ENCODE measurements at regions not wholly inside any gene's neighbourhood (a gene's known extent, or its start where the extent isn't known, plus 50 kb on each side); places are given as distances from the start of the nearest gene placed in this dataset.
"Not testable (repeated sequence)": the region's sequence is repeated elsewhere in the genome, so short reads cannot be mapped to it uniquely, and the experiment has no call there.

DNA sequence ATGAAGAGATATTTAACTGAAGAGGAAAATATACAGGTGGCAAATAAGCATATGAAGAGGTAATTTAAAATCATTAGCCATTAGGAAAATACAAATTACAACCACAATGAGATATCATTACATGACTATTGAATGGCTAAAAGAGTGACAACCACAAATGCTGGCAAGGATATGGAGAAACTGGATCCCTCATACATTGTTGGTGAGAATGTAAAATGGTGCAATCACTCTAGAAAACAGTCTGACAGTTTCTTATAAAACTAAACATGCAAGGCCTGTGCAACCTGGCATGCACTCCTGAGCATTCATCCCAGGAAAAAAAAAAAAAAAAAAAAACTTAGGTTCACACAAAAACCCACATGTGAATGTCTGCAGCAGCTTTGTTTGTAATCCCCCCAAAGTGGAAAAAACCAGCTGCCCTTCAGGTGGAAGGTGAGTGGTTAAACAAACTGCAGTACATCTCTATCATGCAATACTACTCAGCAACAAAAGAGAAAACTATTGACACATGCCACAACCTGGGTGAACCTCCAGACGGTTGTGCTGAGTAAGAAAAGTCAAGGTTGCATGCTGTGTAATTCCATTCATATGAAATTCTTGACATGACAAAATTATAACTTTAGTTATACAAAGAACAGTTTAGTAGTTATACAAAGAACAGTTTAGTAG lies 189.2 kb upstream of the IRF2BP2 start:
- DNase-seq (ENCODE audit: low read depth), result not testable (repeated sequence)

DNA sequence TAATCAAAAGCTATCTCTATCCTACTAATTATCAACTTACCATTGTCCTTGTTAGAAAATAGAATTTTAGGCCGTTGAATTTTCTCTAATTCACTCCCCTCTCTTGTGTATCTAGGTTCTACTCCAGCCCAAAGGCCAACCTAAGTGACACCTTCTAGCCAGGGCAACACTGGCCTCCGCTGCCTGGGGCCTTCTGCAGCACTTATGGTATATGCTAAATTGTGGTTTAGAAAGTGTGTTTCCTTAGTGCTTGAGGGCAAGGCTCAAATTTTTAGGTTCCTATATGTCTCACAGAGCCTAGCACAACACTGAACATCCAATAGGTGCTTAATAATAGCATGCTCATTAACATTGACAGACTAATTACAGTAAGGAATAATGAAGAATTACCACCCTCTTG lies 187.2 kb upstream of the IRF2BP2 start:
- not testable (repeated sequence) for DNase-seq (ENCODE audit: low read depth)

DNA sequence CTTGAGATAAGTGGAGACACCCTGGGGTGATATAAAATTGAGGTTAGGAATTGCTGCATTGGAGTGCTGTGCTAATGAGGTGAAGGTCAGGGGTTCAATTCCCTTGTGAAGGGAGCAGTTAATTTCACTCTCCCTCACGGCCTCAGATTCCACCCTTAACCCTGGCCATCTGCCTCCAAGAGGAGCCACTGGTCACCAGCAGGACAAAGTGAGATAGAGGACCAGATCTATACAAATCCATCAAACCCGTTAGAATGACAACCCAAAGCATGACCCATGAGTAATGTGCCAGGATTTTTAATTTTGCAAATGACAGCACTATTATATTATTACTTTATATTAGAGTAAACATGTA lies 186.4 kb upstream of the IRF2BP2 start:
- DNase-seq (ENCODE audit: low read depth), result not testable (repeated sequence)

DNA sequence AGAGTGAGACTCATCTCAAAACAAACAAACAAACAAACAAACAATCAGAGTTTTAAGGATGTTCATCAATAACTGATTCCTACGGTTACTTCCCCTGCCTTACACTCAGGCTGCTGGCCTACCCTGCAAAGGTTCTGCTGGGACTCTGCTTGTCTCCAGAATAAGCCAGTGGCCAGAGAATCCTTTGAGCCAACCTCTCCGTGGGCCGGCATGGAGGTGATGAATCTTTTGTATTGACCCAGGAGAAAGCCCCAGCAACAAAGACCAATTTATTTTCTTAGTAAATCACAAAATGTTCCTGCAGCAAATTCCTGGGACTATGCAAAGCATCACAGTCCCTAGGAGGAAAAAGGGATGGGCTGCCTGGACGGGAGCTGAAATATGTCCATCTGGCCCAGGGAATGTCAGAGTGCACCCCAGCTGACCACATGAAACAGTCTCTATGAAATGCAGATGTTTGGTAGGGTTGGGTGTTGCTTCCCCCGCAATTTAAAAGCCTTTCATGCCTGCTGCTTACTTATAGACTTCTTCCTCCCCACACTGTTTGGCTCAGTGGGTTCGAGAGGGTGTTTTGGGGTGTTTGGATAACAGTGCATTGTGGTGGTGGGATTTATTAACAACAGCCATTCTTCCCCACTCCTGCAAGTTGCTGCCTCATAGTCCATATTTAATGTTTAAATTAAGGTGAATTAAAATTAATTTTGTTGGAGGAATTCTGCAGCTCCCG lies 185.9 kb upstream of the IRF2BP2 start:
- not testable (repeated sequence) for DNase-seq (ENCODE audit: low read depth)

DNA sequence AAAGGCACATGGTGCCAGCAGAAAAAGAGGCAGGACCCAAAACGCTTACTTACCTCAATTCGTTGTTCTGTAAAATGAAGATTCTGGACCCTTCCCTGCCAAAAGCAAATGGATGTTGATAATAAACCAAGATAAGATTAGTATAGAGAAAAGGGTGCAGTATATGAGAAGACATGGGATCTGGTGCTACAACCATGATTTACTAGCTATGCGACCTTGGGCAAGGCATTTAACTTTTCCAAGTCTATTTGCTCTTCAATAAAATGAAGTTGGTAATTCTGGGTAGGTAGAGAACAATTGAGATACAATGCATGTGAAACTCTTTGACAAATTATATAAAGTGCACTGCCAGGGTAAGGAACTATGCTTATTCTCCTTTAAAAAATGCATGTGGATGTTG lies 185.0 kb upstream of the IRF2BP2 start:
- not testable (repeated sequence) for DNase-seq (ENCODE audit: low read depth)

DNA sequence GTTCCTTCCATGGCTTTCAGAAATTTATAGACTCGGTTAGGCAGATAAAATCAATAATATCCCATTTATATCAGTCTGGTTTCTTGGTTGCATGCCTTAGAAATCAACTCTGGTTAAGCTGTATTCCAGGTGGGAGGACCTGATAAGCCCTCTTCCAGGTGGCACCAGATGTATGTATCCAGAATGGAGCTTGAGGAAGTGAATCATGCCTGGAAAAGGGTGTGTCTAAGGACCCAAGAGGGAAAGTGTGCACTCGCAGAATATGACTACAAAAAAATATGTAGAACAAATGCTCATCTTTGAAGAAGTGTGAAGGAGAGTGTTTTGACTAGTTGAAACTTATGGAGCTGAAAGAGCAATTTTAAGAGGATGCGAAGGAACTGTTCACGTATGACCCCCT lies 184.5 kb upstream of the IRF2BP2 start:
- DNase-seq (ENCODE audit: low read depth), result not testable (repeated sequence)

DNA sequence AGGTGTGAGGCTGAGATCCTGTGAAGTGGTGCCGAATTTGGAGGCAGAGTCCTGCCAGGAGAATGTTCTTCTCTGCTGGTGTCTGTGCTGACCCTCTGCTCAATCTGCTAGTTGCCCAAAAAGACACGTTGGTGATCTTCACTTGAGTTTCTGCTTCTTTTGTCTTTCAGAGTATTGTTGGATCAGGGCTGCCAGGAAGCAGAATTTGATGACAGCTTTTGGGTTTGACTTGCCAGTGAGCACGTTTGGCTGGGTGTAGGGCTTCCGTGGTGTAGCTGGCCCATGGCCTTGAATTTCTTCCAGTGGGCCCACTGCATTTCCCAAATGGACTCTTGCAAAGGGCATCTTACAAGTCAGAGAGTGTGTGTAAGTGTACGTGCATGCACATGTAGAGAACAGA lies 183.9 kb upstream of the IRF2BP2 start:
- DNase-seq (ENCODE audit: low read depth), result not testable (repeated sequence)

DNA sequence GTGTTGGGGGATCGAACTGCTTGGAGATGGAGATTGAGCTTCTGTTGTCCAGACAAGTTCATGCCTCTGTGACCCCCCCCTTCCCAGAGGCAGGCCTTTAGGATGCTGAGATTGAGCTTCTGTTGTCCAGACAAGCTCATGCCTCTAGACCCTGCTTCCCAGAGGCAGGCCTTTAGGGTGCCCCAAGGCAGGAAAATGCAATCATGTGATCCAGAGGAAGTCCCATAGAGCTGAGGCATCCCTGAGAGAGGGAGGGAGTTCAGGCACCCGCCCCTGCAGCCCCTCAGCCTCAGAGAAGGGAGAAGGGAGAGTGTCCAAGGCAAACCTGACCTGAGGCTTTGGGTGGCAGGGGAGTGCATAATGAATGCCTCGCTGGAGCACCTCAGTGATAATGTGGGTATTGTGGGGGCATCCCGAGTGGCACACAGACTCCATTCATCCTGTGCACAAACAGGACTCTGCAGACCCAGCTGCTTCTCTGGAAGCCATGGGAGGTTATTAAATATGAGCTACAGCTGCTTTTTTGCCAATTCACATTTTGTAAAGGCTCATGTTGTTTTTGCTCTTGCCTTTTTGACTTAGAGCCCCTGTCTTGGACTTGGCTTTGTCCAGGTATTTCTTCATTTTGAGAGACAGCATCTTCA lies 182.4 kb upstream of the IRF2BP2 start:
- not testable (repeated sequence) for DNase-seq (ENCODE audit: low read depth)

DNA sequence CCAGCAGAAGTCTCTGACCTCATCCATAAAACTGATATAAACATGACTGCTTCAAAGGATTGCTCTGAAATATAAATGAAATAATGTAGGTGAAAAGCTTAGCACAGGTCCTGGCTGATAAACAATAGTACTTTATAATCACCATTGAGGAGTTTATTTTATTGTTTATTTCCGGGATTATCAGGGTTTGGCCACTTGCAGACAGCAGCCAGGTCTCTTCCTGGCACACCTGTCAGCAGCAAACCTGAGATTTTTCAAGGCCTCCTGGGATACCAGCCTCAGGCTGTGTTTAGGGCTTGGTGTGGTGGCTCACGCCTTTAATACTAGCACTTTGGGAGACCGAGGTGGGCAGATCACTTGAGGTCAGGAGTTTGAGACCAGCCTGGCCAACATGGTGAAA lies 181.6 kb upstream of the IRF2BP2 start:
- not testable (repeated sequence) for DNase-seq (ENCODE audit: low read depth)

DNA sequence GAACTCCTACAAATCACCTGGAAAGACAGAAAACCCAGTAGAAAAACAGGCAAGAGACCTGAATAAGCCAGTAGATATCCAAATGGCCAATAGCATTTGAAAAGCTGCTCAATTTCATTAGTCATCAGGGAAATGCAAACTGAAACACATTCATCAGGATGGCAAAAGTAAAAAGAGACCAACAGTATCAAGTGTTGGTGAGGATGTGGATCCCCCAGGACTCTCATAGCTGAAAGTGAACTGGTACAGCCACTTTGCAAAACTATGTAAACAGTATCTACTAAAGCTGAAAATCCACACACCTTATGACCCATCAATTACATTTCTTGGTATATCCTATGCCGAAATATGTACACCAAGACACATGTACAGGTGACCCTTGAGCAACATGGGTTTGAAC lies 180.4 kb upstream of the IRF2BP2 start:
- DNase-seq (ENCODE audit: low read depth), result not testable (repeated sequence)

DNA sequence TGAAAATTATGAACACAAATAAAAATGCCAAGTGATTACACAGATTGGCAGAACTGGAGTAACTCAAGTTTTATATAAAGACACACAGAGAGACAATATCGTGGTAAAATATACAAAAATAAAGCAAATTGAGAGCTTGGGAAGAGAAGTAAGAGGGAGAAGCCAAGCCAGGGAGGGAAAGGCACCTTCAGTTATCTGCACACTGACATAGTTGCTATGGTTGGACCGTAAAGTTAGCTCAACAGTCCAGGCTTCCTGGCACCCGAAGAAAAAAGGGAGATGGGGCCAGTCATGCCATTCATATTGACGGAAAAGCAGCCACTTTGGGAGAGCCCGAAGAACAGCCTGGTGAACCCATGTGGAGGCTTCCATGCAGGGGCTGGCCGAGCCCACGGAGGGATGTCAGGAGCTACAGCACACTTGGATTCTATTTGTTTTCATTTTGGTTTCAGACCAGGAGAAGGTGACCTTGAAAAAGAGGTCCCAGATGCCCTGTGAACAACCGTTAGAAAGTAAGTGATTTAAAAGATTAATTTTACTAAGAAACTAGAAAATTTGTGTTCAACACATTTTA lies 177.1 kb upstream of the IRF2BP2 start:
- not testable (repeated sequence) for DNase-seq (ENCODE audit: low read depth)

DNA sequence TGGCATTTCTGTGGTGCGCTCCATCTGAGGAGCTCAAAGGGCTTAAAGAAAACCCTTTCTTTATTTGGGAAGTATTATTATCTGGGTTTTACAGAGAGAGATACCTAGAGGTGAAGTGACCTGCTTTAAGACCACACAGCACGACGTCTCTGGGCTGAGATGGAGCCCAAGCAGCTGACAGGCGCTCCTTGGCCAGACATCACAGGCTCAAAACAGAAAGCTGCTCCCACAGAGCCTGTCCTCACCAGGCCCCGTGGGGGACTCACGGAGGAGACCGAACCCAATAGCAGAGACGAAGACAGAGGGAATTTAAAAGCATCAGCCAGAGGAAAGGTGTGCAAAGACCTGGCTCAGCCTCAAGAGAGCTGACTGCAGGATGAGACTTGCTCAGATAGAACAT lies 175.9 kb upstream of the IRF2BP2 start:
- not testable (repeated sequence) for DNase-seq (ENCODE audit: low read depth)

DNA sequence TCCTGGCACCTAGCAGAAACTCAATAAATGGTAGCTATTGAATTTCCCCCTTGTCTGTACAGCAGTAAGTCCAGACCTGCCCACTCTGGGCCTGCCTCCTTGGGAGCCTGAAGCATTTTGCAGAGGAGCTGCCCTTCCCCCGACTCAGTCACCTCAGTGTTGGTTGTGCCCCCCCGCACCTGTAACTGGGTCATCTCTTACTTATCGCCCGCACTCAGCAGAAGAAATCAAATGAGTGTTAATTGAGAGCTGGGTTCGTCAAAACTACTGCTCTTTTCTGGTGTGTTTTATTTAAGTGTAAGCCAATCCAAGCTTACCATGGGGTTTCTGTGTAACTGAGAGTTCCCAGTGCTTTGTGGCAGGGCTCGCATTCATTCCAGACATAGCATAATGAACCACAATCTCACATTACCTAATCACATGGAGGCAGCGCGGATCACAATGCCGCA lies 175.5 kb upstream of the IRF2BP2 start:
- not testable (repeated sequence) for DNase-seq (ENCODE audit: low read depth)

DNA sequence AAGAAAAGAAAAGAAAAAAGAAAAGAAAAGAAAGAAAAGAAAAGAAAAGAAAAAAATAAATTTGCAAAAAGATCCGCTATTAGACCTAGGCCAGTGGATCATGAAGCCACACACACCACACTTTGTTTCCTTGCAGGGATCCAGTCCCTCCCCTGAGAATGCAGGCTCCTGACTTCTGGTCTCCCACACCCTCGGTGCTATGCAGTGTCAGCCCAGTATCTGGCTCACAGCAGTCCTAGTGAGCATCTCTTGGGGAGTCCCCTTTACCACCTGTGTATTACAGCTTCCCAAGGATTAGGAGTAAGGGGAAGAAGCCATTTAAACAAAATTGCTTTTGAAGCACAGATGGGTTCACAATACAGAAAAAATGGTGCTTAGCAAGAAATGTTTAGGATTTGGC lies 174.1 kb upstream of the IRF2BP2 start:
- not testable (repeated sequence) for DNase-seq (ENCODE audit: low read depth)

DNA sequence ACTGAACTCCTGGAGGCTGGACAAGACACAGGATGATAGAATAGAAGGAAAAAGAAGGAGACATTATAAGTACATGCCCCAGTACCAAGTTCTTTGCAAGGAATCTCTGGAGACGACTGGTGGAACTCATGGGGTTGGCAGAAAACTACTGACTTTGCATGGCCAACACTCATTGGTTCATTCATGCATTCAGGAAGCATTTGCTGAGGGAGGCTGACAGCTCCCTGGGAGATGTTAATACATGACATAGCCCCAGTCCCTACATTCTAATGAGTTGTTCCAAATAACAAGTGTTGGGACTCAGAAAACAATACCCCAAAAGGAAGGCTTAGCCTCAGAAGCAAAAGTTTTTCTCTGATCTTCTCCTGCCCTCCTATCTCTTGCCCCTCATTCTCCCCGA lies 172.8 kb upstream of the IRF2BP2 start:
- no peak for DNase-seq (ENCODE audit: low read depth)

DNA sequence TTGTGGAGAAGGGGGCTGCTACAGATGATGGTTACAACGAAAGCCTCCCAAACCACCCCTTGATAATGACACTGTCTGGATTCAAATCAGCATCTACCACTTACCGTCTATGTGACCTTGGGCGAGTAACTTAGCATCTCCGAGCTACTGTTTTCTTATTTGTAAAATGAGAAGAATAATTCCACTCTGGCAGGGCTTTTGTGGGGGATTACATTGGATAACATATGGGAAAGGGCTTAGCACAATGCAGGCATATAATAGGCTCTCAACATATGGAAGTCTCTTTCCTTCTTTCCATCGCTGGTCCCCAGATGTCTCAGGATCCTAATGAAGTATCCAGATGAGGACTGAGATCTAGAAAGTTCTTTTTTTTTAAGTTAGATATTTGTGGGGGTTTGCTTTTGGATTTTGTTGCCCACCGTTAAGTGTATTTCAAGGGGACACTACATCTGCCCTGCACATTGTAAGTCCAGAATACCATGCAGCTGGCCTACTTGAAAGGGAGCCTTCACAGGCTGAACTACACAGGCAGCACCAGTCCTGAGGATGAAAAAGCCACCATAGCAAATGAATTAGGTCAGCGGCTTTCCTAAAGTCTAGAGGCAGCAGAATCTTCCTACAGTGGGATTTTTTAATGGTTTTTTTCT lies 172.2 kb upstream of the IRF2BP2 start:
- no peak for DNase-seq (ENCODE audit: low read depth)

DNA sequence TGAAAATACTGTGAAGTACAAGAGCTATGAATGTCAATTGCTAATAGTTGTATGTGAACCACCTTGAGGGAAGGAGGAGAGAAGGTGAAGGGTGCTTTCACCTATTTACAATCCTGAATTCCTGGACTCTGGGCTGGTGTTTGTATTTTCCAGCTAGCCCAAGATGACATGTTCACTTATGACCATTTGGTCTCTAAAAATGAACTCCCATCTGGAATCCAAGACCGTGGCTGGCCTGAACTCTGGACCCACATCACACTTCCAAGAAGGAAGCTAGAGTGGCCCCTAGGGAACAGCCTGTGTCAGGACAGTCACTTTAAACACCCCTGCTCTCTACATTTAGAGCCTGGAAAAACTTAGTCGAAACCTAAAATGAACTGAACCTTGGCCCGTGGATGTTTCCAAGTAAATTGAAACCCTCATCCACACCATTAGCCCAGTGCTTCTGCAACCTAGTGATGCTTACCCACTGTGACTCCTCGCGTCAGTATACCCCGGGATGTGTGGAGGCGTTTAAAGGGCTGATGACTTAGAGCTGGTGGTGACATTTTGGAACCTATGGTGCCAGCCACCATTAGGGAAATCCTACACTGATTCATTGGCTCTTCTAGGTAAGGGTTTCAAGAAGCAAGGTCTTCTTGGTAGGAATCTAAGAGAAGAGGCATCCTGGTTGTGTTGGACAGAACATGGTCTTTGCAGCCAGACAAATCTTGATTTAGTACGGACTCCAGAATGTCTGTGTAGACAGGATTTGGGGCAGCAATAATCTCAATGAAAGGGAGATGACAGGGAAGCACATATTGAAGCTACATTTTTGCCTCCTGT lies 171.5 kb upstream of the IRF2BP2 start:
- no peak for DNase-seq (ENCODE audit: low read depth)

DNA sequence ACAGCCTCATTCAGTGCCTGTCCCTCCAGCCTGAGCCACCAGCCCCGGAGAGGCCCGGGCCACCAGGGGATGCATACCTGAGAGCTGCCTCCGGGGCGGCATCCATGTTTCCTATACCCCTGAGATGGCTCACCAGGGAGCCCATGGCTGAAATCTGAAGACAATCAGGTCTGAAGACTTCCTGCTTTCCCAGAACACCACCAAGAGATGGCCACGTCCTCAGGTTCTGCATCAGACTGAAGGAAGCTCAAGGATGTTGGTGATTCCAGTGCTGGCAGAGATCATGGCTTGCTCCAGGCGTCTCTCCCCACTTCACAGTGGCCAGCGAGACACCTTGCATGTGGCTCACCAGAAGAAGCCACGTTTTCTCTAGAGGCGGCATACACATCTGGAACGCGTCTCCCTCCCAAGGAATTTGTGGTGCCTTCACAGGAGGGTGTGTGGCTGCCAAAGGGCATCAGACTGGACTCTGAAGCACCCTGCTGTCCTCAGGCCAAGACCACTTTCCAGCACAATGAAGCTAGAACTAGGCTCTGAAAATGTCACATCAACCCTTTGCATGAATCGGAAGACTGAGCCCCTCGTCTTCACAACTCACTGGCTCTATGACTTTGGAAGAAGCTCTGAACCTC lies 170.7 kb upstream of the IRF2BP2 start:
- DNase-seq (ENCODE audit: low read depth), result no peak

DNA sequence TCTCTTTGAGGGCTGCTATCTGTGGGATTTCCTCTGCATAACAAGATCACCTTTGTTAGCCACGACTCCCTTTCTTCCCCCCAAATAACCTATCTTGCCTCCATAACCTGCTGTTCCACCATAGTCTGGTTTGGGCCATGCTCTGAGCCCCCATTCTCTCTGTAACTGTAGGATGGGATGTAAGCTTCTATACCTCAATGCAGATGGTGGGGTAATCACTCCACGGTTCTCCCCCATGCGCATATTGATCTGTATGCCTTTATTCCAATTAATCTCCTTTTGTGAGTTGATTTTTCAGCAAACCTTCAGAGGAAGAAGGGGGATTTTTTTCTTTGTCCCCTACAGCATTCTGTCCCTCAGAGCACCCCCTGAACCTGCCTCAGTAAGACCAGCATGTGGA lies 170.1 kb upstream of the IRF2BP2 start:
- no peak for DNase-seq (ENCODE audit: low read depth)

DNA sequence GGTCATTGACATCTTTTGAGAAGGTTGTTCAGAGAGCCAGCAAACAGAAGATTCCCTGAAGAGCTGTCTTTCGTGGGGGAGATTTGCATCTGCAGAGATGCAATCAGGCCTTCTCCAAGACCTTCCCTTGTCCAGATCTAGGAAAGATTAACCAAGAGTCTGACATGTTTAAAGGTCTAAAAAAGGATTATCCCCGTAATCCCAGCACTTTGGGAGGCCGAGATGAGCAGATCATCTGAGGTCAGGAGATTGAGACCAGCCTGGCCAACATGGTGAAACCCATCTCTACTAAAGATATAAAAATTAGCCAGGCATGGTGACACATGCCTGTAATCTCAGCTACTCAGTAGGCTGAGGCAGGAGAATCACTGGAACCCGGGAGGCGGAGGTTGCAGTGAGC lies 169.6 kb upstream of the IRF2BP2 start:
- not testable (repeated sequence) for DNase-seq (ENCODE audit: low read depth)

DNA sequence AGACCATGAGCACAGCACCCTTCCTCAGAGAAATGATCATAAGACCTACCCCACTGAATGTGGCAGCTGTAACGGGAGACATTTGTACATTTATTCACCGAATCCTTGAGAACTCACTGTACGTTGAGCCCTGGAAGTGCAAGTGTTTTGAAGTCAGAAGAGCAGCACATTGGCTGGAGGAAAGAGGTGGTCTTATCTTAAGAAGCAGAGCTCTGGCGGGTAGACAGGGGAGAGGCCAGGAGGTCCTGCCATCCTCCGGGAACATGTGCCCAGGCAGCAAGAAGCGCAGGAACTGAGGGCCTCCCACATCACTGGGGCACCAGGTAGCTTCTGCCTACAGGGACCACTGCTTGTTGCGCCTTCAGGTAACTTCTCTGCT lies 169.2 kb upstream of the IRF2BP2 start:
- DNase-seq (ENCODE audit: low read depth), result no peak

All from T follicular helper cell (primary cell).